ENCODE measurements at regions not wholly inside any gene's neighbourhood (a gene's known extent, or its start where the extent isn't known, plus 50 kb on each side); places are given as distances from the start of the nearest gene placed in this dataset.

DNA sequence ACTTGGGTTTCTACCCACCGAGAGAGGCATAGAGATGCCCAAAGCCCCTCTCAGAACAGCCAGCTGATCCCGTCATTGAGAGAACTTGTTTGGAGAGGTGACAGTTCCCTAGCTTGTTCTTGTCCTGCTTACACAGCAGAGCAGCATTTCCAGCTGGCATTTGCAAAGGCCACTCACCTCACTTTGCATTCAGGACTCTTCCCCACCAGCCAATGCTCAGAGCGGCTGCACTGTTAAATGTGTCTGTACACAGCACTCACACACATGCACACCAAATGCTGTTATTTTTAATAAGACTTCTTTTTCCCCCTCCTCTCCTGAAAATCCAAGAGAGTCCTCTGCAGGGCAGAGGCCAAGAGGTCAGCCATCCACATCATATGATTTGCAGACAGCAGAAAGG, 104.6 kb upstream of the SLC14A2 start:
- 34 to 49% (median 35%) methylated on average over 3 of the region's 3 CpGs for WGBS, 3 donors
- no peak overlapping the region for H3K4me3 ChIP-seq
- no peaks in the 10 kb centered on the region for H3K9me3 ChIP-seq
- no peaks in the 10 kb centered on the region for H3K27me3 ChIP-seq (ENCODE audit: insufficient read depth in 3 of 3, low read length in 2 of 3)
- H3K4me1 ChIP-seq: peaks cover 2% of the 10 kb centered on the region
- TF ChIP-seq, protein P1, sequence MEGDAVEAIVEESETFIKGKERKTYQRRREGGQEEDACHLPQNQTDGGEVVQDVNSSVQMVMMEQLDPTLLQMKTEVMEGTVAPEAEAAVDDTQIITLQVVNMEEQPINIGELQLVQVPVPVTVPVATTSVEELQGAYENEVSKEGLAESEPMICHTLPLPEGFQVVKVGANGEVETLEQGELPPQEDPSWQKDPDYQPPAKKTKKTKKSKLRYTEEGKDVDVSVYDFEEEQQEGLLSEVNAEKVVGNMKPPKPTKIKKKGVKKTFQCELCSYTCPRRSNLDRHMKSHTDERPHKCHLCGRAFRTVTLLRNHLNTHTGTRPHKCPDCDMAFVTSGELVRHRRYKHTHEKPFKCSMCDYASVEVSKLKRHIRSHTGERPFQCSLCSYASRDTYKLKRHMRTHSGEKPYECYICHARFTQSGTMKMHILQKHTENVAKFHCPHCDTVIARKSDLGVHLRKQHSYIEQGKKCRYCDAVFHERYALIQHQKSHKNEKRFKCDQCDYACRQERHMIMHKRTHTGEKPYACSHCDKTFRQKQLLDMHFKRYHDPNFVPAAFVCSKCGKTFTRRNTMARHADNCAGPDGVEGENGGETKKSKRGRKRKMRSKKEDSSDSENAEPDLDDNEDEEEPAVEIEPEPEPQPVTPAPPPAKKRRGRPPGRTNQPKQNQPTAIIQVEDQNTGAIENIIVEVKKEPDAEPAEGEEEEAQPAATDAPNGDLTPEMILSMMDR (IDR thresholded peaks at IDR 0.05): no peak
- intact Hi-C loops (cut with DNase I): no loop called here
- H3K27ac ChIP-seq: no peak overlapping the region
- peak in 1 of 4 donors; percentile 39 for ATAC-seq
- H3K36me3 ChIP-seq (ENCODE audit: insufficient read depth in 1 of 2, low read depth in 1 of 2): no peaks in the 10 kb centered on the region
- no peak for DNase-seq

DNA sequence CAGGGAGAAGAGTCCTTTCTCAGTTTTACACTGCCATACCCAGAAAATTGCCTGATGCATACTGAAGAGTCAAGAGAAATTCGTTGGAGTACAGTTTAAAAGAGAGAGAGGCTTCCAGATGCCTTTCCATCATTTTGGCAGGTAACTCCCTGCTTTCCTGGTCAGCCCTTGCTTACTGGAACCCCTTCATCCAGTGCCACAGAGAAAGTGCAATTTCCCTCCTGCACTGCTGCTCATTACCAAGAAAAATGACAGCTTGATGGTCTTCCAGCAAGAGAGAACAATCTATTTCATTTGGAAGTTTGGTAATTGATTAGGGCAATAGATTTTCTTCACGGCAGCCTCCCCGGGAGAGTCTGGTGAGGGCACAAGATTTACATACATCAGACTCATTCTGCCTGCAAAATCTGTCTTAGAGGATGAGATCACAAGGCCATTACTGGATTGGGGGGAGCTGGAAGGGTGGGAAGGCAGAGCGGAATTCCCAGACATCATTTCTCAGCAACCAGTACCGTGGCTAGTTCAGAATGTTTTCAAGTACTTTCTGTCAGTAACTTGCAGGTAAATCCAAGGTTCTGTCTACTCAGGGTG, 102.8 kb upstream of the SLC14A2 start:
- Histone ChIP-seq H3K4me1 (peaks cover 2% of the 10 kb centered on the region), H3K27ac (no peak overlapping the region), H3K36me3 (ENCODE audit: insufficient read depth in 1 of 2, low read depth in 1 of 2) (no peaks in the 10 kb centered on the region), H3K4me3 (no peak overlapping the region), H3K27me3 (ENCODE audit: insufficient read depth in 3 of 3, low read length in 2 of 3) (no peaks in the 10 kb centered on the region), H3K9me3 (no peaks in the 10 kb centered on the region)
- ATAC-seq (no peak), DNase-seq (no peak)
- WGBS, 3 donors: 69 to 80% (median 78%) methylated on average over 5 of the region's 5 CpGs
- TF ChIP-seq, protein P1 (IDR thresholded peaks at IDR 0.05): no peak
- intact Hi-C loops (cut with DNase I): no loop called here

DNA sequence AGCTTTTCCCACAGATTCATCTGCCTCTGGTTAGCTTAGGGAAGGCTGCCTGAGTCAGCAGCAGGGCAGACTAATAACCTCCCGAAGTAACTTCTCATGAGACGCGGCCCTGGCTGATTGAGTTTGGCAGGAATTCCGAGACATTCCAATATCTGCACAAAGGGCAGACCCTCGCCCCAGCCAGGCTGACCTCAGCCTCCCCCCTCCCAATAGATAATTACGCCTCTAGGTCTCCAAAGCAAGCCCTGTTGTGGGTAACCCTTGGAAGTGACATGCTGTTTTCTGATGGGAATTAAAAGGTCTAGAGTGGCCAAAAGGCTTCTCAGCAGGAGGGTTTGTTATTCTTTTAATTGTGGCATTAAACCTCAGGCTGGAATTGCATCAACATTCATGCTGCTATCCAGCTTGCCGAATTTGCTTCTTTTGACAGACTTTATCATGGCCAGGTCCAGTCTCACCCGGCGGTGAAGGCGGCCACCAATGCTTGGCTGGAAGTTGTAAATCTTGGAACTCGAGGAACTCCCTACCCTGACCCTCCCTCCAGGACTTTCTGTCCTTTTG, 98.0 kb upstream of the SLC14A2 start:
- 50 to 58% (median 51%) methylated on average over 11 of the region's 11 CpGs for WGBS, 3 donors
- intact Hi-C loops (cut with DNase I): no loop called here
- Histone ChIP-seq H3K36me3 (ENCODE audit: insufficient read depth in 1 of 2, low read depth in 1 of 2) (no peaks in the 10 kb centered on the region), H3K4me1 (no peaks in the 10 kb centered on the region), H3K27me3 (ENCODE audit: insufficient read depth in 3 of 3, low read length in 2 of 3) (no peaks in the 10 kb centered on the region), H3K9me3 (no peaks in the 10 kb centered on the region), H3K4me3 (no peak overlapping the region), H3K27ac (no peak overlapping the region)
- peak; percentile 23 to 67 (median 54) for ATAC-seq
- peak; percentile 57 to 78 for DNase-seq
- TF ChIP-seq, protein P1 (IDR thresholded peaks at IDR 0.05): no peak

DNA sequence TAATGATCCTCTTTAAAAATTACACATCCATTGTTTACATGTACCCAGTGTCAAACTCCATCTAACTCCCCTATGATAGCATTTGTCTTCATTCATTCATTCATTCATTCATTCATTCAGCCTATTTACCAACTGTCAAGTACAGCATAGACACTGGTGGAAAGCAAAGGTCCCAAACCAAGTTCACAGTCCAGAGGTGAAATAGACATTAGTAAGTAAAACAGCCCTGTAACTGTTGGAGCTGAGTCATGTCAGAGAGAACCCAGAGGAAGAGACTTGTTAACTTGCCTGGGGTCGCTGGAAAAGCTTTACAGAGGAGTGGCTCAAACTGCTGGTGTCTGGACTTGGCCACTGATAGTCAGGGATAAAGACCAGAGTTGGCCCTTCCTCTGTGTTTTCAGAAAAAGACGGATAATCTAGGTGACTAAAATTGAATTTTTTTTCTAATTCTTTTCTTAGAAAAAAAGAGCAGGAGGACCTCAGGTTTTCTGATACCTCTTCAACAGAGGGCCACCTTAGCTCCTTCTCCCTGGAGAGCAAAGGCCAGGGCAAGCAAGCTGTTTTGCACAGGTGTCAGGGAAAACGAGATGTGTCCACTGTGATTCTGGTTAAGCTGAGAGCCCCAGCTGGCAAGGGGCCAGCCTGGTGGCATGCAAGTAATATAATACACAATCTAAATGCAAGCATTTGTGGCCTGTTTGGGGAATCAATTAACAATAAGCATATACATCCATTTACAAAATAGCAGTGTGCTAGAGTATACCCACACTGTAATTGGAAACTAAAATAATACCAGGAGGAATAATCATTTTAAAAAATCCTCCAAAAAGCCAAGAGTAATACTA, 96.7 kb upstream of the SLC14A2 start:
- Histone ChIP-seq H3K27me3 (ENCODE audit: insufficient read depth in 3 of 3, low read length in 2 of 3) (no peaks in the 10 kb centered on the region), H3K27ac (no peak overlapping the region), H3K36me3 (ENCODE audit: insufficient read depth in 1 of 2, low read depth in 1 of 2) (no peaks in the 10 kb centered on the region), H3K4me3 (no peak overlapping the region), H3K4me1 (no peaks in the 10 kb centered on the region), H3K9me3 (no peaks in the 10 kb centered on the region)
- intact Hi-C loops (cut with DNase I): no loop called here
- TF ChIP-seq, protein P1 (IDR thresholded peaks at IDR 0.05): no peak
- no peak for DNase-seq
- no peak for ATAC-seq
- WGBS, 3 donors: 48 to 54% (median 54%) methylated on average over 3 of the region's 3 CpGs
